SK-N-SH (cell line): ENCODE measurements at regions not wholly inside any gene's neighbourhood (a gene's known extent, or its start where the extent isn't known, plus 50 kb on each side); places are given as distances from the start of the nearest gene placed in this dataset.

ENCODE experiments used
- CHD2 ChIP-seq: fragments of 150-350 bp; IDR thresholded peaks from 2 replicates; pipeline ENCODE4 v1.6.1; 2018; ENCODE audit warnings: low read length; ENCODE audit not compliant: partially characterized antibody
- MEF2A ChIP-seq: IDR thresholded peaks from 2 replicates; pipeline ENCODE4 v1.4.0; 2012; ENCODE audit warnings: low read depth, borderline replicate concordance
- POLR2AphosphoS5 ChIP-seq: IDR thresholded peaks from 2 replicates; pipeline ENCODE4 v1.6.1; 2012; ENCODE audit warnings: low read depth, low read length
- TAF1 ChIP-seq: IDR thresholded peaks from 2 replicates; pipeline ENCODE4 v1.6.1; 2012; ENCODE audit warnings: low read depth, mild to moderate bottlenecking, low read length, moderate library complexity, borderline replicate concordance
- TF ChIP-seq, protein P1 (sequence below): IDR thresholded peaks from 2 replicates; pipeline ENCODE4 v1.6.1; 2012; ENCODE audit warnings: mild to moderate bottlenecking, low read depth, low read length, moderate library complexity
- TF ChIP-seq, protein P2 (sequence below): fragments of 200-600 bp; sonication (generic); IDR thresholded peaks from 2 replicates; pipeline ENCODE4 v1.6.1; 2017; ENCODE audit warnings: antibody characterized with exemption, mild to moderate bottlenecking, moderate library complexity
- TF ChIP-seq, protein P3 (sequence below): IDR thresholded peaks from 2 replicates; pipeline ENCODE4 v1.4.0; 2012; ENCODE audit warnings: low read depth, borderline replicate concordance
- TF ChIP-seq, protein P4 (sequence below): IDR thresholded peaks from 2 replicates; pipeline ENCODE4 v1.4.0; 2012; ENCODE audit warnings: low read depth
- TF ChIP-seq, protein P5 (sequence below): IDR thresholded peaks from 2 replicates; pipeline ENCODE4; 2012

DNA sequence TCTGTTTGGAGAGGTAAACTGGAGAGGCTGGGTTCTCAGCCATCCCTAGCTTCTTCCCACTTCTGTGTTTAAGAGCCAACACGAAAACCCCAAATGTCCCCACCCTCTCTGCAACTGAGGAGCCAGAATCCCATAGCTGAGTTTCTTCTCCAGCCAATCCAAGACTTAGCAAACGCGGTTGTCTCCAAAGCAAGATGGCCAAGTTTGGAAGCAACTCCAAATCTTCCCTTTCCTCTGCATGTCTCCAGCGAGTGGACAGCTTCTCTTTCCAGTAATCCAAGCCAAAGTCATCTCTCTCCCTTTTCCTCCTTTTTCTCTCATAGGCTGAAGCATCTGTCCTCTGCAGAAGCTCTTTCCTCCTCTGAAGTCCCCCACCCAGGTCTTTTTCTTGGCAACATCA, 539.2 kb downstream of the MIAT start:
- TF ChIP-seq, protein P1, sequence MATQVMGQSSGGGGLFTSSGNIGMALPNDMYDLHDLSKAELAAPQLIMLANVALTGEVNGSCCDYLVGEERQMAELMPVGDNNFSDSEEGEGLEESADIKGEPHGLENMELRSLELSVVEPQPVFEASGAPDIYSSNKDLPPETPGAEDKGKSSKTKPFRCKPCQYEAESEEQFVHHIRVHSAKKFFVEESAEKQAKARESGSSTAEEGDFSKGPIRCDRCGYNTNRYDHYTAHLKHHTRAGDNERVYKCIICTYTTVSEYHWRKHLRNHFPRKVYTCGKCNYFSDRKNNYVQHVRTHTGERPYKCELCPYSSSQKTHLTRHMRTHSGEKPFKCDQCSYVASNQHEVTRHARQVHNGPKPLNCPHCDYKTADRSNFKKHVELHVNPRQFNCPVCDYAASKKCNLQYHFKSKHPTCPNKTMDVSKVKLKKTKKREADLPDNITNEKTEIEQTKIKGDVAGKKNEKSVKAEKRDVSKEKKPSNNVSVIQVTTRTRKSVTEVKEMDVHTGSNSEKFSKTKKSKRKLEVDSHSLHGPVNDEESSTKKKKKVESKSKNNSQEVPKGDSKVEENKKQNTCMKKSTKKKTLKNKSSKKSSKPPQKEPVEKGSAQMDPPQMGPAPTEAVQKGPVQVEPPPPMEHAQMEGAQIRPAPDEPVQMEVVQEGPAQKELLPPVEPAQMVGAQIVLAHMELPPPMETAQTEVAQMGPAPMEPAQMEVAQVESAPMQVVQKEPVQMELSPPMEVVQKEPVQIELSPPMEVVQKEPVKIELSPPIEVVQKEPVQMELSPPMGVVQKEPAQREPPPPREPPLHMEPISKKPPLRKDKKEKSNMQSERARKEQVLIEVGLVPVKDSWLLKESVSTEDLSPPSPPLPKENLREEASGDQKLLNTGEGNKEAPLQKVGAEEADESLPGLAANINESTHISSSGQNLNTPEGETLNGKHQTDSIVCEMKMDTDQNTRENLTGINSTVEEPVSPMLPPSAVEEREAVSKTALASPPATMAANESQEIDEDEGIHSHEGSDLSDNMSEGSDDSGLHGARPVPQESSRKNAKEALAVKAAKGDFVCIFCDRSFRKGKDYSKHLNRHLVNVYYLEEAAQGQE: no peak
- TF ChIP-seq MEF2A (no peak), CHD2 (no peak), POLR2AphosphoS5 (no peak), TAF1 (no peak)
- TF ChIP-seq, protein P2, sequence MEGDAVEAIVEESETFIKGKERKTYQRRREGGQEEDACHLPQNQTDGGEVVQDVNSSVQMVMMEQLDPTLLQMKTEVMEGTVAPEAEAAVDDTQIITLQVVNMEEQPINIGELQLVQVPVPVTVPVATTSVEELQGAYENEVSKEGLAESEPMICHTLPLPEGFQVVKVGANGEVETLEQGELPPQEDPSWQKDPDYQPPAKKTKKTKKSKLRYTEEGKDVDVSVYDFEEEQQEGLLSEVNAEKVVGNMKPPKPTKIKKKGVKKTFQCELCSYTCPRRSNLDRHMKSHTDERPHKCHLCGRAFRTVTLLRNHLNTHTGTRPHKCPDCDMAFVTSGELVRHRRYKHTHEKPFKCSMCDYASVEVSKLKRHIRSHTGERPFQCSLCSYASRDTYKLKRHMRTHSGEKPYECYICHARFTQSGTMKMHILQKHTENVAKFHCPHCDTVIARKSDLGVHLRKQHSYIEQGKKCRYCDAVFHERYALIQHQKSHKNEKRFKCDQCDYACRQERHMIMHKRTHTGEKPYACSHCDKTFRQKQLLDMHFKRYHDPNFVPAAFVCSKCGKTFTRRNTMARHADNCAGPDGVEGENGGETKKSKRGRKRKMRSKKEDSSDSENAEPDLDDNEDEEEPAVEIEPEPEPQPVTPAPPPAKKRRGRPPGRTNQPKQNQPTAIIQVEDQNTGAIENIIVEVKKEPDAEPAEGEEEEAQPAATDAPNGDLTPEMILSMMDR: no peak
- TF ChIP-seq, protein P3, sequence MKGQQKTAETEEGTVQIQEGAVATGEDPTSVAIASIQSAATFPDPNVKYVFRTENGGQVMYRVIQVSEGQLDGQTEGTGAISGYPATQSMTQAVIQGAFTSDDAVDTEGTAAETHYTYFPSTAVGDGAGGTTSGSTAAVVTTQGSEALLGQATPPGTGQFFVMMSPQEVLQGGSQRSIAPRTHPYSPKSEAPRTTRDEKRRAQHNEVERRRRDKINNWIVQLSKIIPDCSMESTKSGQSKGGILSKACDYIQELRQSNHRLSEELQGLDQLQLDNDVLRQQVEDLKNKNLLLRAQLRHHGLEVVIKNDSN: no peak
- TF ChIP-seq, protein P4, sequence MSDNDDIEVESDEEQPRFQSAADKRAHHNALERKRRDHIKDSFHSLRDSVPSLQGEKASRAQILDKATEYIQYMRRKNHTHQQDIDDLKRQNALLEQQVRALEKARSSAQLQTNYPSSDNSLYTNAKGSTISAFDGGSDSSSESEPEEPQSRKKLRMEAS: no peak
- TF ChIP-seq, protein P5, sequence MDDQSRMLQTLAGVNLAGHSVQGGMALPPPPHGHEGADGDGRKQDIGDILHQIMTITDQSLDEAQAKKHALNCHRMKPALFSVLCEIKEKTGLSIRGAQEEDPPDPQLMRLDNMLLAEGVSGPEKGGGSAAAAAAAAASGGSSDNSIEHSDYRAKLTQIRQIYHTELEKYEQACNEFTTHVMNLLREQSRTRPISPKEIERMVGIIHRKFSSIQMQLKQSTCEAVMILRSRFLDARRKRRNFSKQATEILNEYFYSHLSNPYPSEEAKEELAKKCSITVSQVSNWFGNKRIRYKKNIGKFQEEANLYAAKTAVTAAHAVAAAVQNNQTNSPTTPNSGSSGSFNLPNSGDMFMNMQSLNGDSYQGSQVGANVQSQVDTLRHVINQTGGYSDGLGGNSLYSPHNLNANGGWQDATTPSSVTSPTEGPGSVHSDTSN: no peak
